Suprapubic skin (tissue), 4 donors: ENCODE measurements at regions not wholly inside any gene's neighbourhood (a gene's known extent, or its start where the extent isn't known, plus 50 kb on each side); places are given as distances from the start of the nearest gene placed in this dataset.

Source experiments
- DNase-seq, 2 donors: peaks; one replicate each; pipeline ENCODE4 v3.0.0-alpha.2; 2019; ENCODE audit warnings: low spot score in 2 of 2
- H3K27ac ChIP-seq: fragments of 200-600 bp; sonication (generic); one replicate; pipeline ENCODE4 v1.5.1; 2019
- H3K27me3 ChIP-seq: fragments of 200-600 bp; sonication (generic); one replicate; pipeline ENCODE4 v1.5.1; 2019
- H3K36me3 ChIP-seq: fragments of 200-600 bp; sonication (generic); one replicate; pipeline ENCODE4 v1.5.1; 2019
- H3K4me1 ChIP-seq: fragments of 200-600 bp; sonication (generic); one replicate; pipeline ENCODE4 v1.5.1; 2019
- H3K4me3 ChIP-seq: fragments of 200-600 bp; sonication (generic); one replicate; pipeline ENCODE4 v1.5.1; 2019; ENCODE audit warnings: mild to moderate bottlenecking
- H3K9me3 ChIP-seq: fragments of 200-600 bp; sonication (generic); one replicate; pipeline ENCODE4 v1.5.1; 2019
- CTCF ChIP-seq, 2 donors: fragments of 200-600 bp in 1 of 2; fragments of 450-650 bp in 1 of 2; sonication (generic) in 1 of 2; IDR thresholded peaks; one replicate each; pipeline ENCODE4 v1.5.1; 2016 to 2019; ENCODE audit warnings: antibody characterized with exemption in 2 of 2, mild to moderate bottlenecking in 1 of 2, moderate library complexity in 1 of 2
- EP300 ChIP-seq: sonication (generic); formaldehyde crosslinking; IDR thresholded peaks from one replicate; pipeline ENCODE4 v1.6.1; 2017; ENCODE audit warnings: antibody characterized with exemption
- POLR2A ChIP-seq, 2 donors: fragments of 450-650 bp; IDR thresholded peaks; one replicate each; pipeline ENCODE4 v1.6.1; 2017; ENCODE audit warnings: antibody characterized with exemption in 2 of 2, mild to moderate bottlenecking in 2 of 2, moderate library complexity in 2 of 2
- POLR2AphosphoS5 ChIP-seq, 3 donors: sonication (generic); formaldehyde crosslinking; IDR thresholded peaks; one replicate each; pipeline ENCODE4 v1.6.1; 2017; ENCODE audit warnings: antibody characterized with exemption in 3 of 3
- WGBS: methylation state at CpG from one replicate; pipeline ENCODE4 v1.1.5; 2018; 5-methylcytosine and 5-hydroxymethylcytosine counted together

- no peak overlapping the region for H3K27ac ChIP-seq
- no peaks in the 10 kb centered on the region for H3K36me3 ChIP-seq
- TF ChIP-seq POLR2A (IDR thresholded peaks at IDR 0.05) (no peak), EP300 (no peak), POLR2AphosphoS5 (IDR thresholded peaks at IDR 0.05) (no peak), CTCF (IDR thresholded peaks at IDR 0.05) (no peak)
- DNase-seq = no peak
- H3K4me1 ChIP-seq = peaks cover 19% of the 10 kb centered on the region
- H3K27me3 ChIP-seq = no peaks in the 10 kb centered on the region
- 83% methylated on average over 3 of the region's 3 CpGs for WGBS
- H3K9me3 ChIP-seq = no peaks in the 10 kb centered on the region
- H3K4me3 ChIP-seq = no peak overlapping the region
Observed at GRCh38 chr1:94730450-94730849, 89.7 kb upstream of the SLC44A3 start.

- Histone ChIP-seq H3K36me3 (no peaks in the 10 kb centered on the region), H3K27me3 (no peaks in the 10 kb centered on the region), H3K4me3 (no peak overlapping the region), H3K4me1 (peaks cover 13% of the 10 kb centered on the region), H3K9me3 (no peaks in the 10 kb centered on the region), H3K27ac (no peak overlapping the region)
- TF ChIP-seq POLR2A (IDR thresholded peaks at IDR 0.05) = no peak
- TF ChIP-seq EP300 = no peak
- TF ChIP-seq CTCF (IDR thresholded peaks at IDR 0.05) = no peak
- TF ChIP-seq POLR2AphosphoS5 (IDR thresholded peaks at IDR 0.05) = no peak
- DNase-seq = no peak
- WGBS = 67% methylated on average over 1 of the region's 1 CpG
Observed at GRCh38 chr1:94729267-94729666, 90.9 kb upstream of the SLC44A3 start.

- Histone ChIP-seq H3K4me1 (peaks cover 13% of the 10 kb centered on the region), H3K27ac (no peak overlapping the region), H3K9me3 (no peaks in the 10 kb centered on the region), H3K36me3 (no peaks in the 10 kb centered on the region), H3K4me3 (no peak overlapping the region), H3K27me3 (no peaks in the 10 kb centered on the region)
- TF ChIP-seq CTCF (IDR thresholded peaks at IDR 0.05) (no peak), POLR2AphosphoS5 (IDR thresholded peaks at IDR 0.05) (no peak), EP300 (no peak), POLR2A (IDR thresholded peaks at IDR 0.05) (no peak)
- no peak for DNase-seq
- WGBS = 30% methylated on average over 7 of the region's 7 CpGs
Observed at GRCh38 chr1:94727846-94728715, 92.1 kb upstream of the SLC44A3 start.

GRCh38 chr1:94726981-94727685 is 93.0 kb upstream of the SLC44A3 start:
- TF ChIP-seq POLR2A (IDR thresholded peaks at IDR 0.05) (no peak), CTCF (IDR thresholded peaks at IDR 0.05) (no peak), POLR2AphosphoS5 (IDR thresholded peaks at IDR 0.05) (no peak), EP300 (no peak)
- Histone ChIP-seq H3K4me1 (peaks cover 13% of the 10 kb centered on the region), H3K36me3 (no peaks in the 10 kb centered on the region), H3K9me3 (no peaks in the 10 kb centered on the region), H3K27me3 (no peaks in the 10 kb centered on the region), H3K4me3 (no peak overlapping the region), H3K27ac (no peak overlapping the region)
- DNase-seq = no peak
- WGBS = 59% methylated on average over 6 of the region's 6 CpGs

- no peak for TF ChIP-seq POLR2A (IDR thresholded peaks at IDR 0.05)
- no peak for TF ChIP-seq CTCF (IDR thresholded peaks at IDR 0.05)
- TF ChIP-seq EP300 = no peak
- TF ChIP-seq POLR2AphosphoS5 (IDR thresholded peaks at IDR 0.05) = no peak
Observed at GRCh38 chr1:94725566-94725965, 94.6 kb upstream of the SLC44A3 start.

More at GRCh38 chr1:94725566-94725965, 94.6 kb upstream of the SLC44A3 start:
- 98% methylated on average over 3 of the region's 3 CpGs for WGBS
- Histone ChIP-seq H3K9me3 (no peaks in the 10 kb centered on the region), H3K27me3 (no peaks in the 10 kb centered on the region), H3K4me3 (no peak overlapping the region), H3K4me1 (peaks cover 13% of the 10 kb centered on the region), H3K36me3 (no peaks in the 10 kb centered on the region), H3K27ac (no peak overlapping the region)
- no peak for DNase-seq
